ENCODE measurements at regions not wholly inside any gene's neighbourhood (a gene's known extent, or its start where the extent isn't known, plus 50 kb on each side); places are given as distances from the start of the nearest gene placed in this dataset.

GRCh38 chr10:1882728-1883127 is 145.4 kb upstream of the ADARB2 start:
- DNase-seq (ENCODE audit: low read depth in 3 of 3): no peak

GRCh38 chr10:1882180-1882579 is 144.9 kb upstream of the ADARB2 start:
- DNase-seq (ENCODE audit: low read depth in 3 of 3): no peak

GRCh38 chr10:1881636-1882035 is 144.3 kb upstream of the ADARB2 start:
- DNase-seq (ENCODE audit: low read depth in 3 of 3): no peak

GRCh38 chr10:1874533-1874932 is 137.2 kb upstream of the ADARB2 start:
- DNase-seq (ENCODE audit: low read depth in 3 of 3): no peak

GRCh38 chr10:1873661-1874315 is 136.5 kb upstream of the ADARB2 start:
- no peak for DNase-seq (ENCODE audit: low read depth in 3 of 3)

GRCh38 chr10:1872151-1872726 is 134.9 kb upstream of the ADARB2 start:
- no peak for DNase-seq (ENCODE audit: low read depth in 3 of 3)

GRCh38 chr10:1870491-1870890 is 133.2 kb upstream of the ADARB2 start:
- no peak for DNase-seq (ENCODE audit: low read depth in 3 of 3)

- no peak for DNase-seq (ENCODE audit: low read depth in 3 of 3)
These were observed 132.5 kb upstream of the ADARB2 start for GRCh38 chr10:1869861-1870260.

GRCh38 chr10:1860351-1860750 is 123.0 kb upstream of the ADARB2 start:
- no peak for DNase-seq (ENCODE audit: low read depth in 3 of 3)

- no peak for DNase-seq (ENCODE audit: low read depth in 3 of 3)
These were observed 121.2 kb upstream of the ADARB2 start for GRCh38 chr10:1858547-1858946.

GRCh38 chr10:1858048-1858447 is 120.7 kb upstream of the ADARB2 start:
- no peak for DNase-seq (ENCODE audit: low read depth in 3 of 3)

- no peak for DNase-seq (ENCODE audit: low read depth in 3 of 3)
These were observed 118.6 kb upstream of the ADARB2 start for GRCh38 chr10:1855911-1856310.

- DNase-seq (ENCODE audit: low read depth in 3 of 3): no peak
These were observed 116.9 kb upstream of the ADARB2 start for GRCh38 chr10:1854271-1854670.

- no peak for DNase-seq (ENCODE audit: low read depth in 3 of 3)
These were observed 116.5 kb upstream of the ADARB2 start for GRCh38 chr10:1853801-1854200.

- DNase-seq (ENCODE audit: low read depth in 3 of 3): no peak
These were observed 115.5 kb upstream of the ADARB2 start for GRCh38 chr10:1852841-1853240.

GRCh38 chr10:1851762-1852161 is 114.4 kb upstream of the ADARB2 start:
- no peak for DNase-seq (ENCODE audit: low read depth in 3 of 3)

GRCh38 chr10:1850971-1851527 is 113.7 kb upstream of the ADARB2 start:
- no peak for DNase-seq (ENCODE audit: low read depth in 3 of 3)

- DNase-seq (ENCODE audit: low read depth in 3 of 3): no peak
These were observed 110.0 kb upstream of the ADARB2 start for GRCh38 chr10:1847361-1847760.

- DNase-seq (ENCODE audit: low read depth in 3 of 3): no peak
These were observed 108.7 kb upstream of the ADARB2 start for GRCh38 chr10:1846032-1846431.

- no peak for DNase-seq (ENCODE audit: low read depth in 3 of 3)
These were observed 104.4 kb upstream of the ADARB2 start for GRCh38 chr10:1841759-1842158.

- DNase-seq (ENCODE audit: low read depth in 3 of 3): no peak
These were observed 92.4 kb upstream of the ADARB2 start for GRCh38 chr10:1829712-1830111.

GRCh38 chr10:1824928-1825327 is 87.6 kb upstream of the ADARB2 start:
- no peak for DNase-seq (ENCODE audit: low read depth in 3 of 3)

- no peak for DNase-seq (ENCODE audit: low read depth in 3 of 3)
These were observed 77.2 kb upstream of the ADARB2 start for GRCh38 chr10:1814556-1814955.
